ENCODE measurements at regions not wholly inside any gene's neighbourhood (a gene's known extent, or its start where the extent isn't known, plus 50 kb on each side); places are given as distances from the start of the nearest gene placed in this dataset.

GRCh38 chr1:170800265-170800664 is 135.1 kb upstream of the MROH9 start:
- H2AFZ ChIP-seq (ENCODE audit: low read depth) = no peak overlapping the region

GRCh38 chr1:170800812-170801211 is 134.5 kb upstream of the MROH9 start:
- no peaks in the 10 kb centered on the region for H3K27me3 ChIP-seq (ENCODE audit: insufficient read depth, low read depth)
- no peak overlapping the region for H3K4me3 ChIP-seq (IDR thresholded peaks at IDR 0.05; ENCODE audit: insufficient read depth, low read depth, low read length)
- H3K79me2 ChIP-seq (ENCODE audit: insufficient read depth, low read depth) = no peaks in the 10 kb centered on the region
- H3K27ac ChIP-seq = no peak overlapping the region
- no peak overlapping the region for H2AFZ ChIP-seq (ENCODE audit: low read depth)
- no peak overlapping the region for H3K4me2 ChIP-seq
- no peaks in the 10 kb centered on the region for H4K20me1 ChIP-seq (ENCODE audit: insufficient read depth)
- TF ChIP-seq CTCF (conservative IDR thresholded peaks at IDR 0.05; ENCODE audit: low read depth, low read length) = no peak
- no peak overlapping the region for H3K9ac ChIP-seq
- H3K4me1 ChIP-seq (ENCODE audit: low read depth, poor library complexity, severe bottlenecking) = no peaks in the 10 kb centered on the region
- no peaks in the 10 kb centered on the region for H3K36me3 ChIP-seq (ENCODE audit: insufficient read depth)

More at GRCh38 chr1:170800265-170800664, 135.1 kb upstream of the MROH9 start:
- H3K27ac ChIP-seq = no peak overlapping the region
- no peaks in the 10 kb centered on the region for H4K20me1 ChIP-seq (ENCODE audit: insufficient read depth)
- no peak overlapping the region for H3K4me2 ChIP-seq
- no peak overlapping the region for H3K4me3 ChIP-seq (IDR thresholded peaks at IDR 0.05; ENCODE audit: insufficient read depth, low read depth, low read length)
- no peak overlapping the region for H3K9ac ChIP-seq
- no peaks in the 10 kb centered on the region for H3K4me1 ChIP-seq (ENCODE audit: low read depth, poor library complexity, severe bottlenecking)
- TF ChIP-seq CTCF (conservative IDR thresholded peaks at IDR 0.05; ENCODE audit: low read depth, low read length) = no peak
- no peaks in the 10 kb centered on the region for H3K36me3 ChIP-seq (ENCODE audit: insufficient read depth)
- H3K79me2 ChIP-seq (ENCODE audit: insufficient read depth, low read depth) = no peaks in the 10 kb centered on the region
- H3K27me3 ChIP-seq (ENCODE audit: insufficient read depth, low read depth) = no peaks in the 10 kb centered on the region

GRCh38 chr1:170803711-170804110 is 131.6 kb upstream of the MROH9 start:
- H3K27me3 ChIP-seq (ENCODE audit: insufficient read depth, low read depth) = no peaks in the 10 kb centered on the region
- no peak overlapping the region for H2AFZ ChIP-seq (ENCODE audit: low read depth)

GRCh38 chr1:170804419-170804818 is 130.9 kb upstream of the MROH9 start:
- Histone ChIP-seq H3K4me2 (no peak overlapping the region), H3K27ac (no peak overlapping the region), H3K27me3 (ENCODE audit: insufficient read depth, low read depth) (no peaks in the 10 kb centered on the region), H2AFZ (ENCODE audit: low read depth) (no peak overlapping the region), H3K4me1 (ENCODE audit: low read depth, poor library complexity, severe bottlenecking) (no peaks in the 10 kb centered on the region), H3K4me3 (IDR thresholded peaks at IDR 0.05; ENCODE audit: insufficient read depth, low read depth, low read length) (no peak overlapping the region), H3K9ac (no peak overlapping the region), H3K36me3 (ENCODE audit: insufficient read depth) (no peaks in the 10 kb centered on the region), H3K79me2 (ENCODE audit: insufficient read depth, low read depth) (no peaks in the 10 kb centered on the region), H4K20me1 (ENCODE audit: insufficient read depth) (no peaks in the 10 kb centered on the region)
- TF ChIP-seq CTCF (conservative IDR thresholded peaks at IDR 0.05; ENCODE audit: low read depth, low read length) = no peak

More at GRCh38 chr1:170803711-170804110, 131.6 kb upstream of the MROH9 start:
- Histone ChIP-seq H3K36me3 (ENCODE audit: insufficient read depth) (no peaks in the 10 kb centered on the region), H3K9ac (no peak overlapping the region), H3K27ac (no peak overlapping the region), H3K4me1 (ENCODE audit: low read depth, poor library complexity, severe bottlenecking) (no peaks in the 10 kb centered on the region), H3K4me3 (IDR thresholded peaks at IDR 0.05; ENCODE audit: insufficient read depth, low read depth, low read length) (no peak overlapping the region), H3K4me2 (no peak overlapping the region), H3K79me2 (ENCODE audit: insufficient read depth, low read depth) (no peaks in the 10 kb centered on the region), H4K20me1 (ENCODE audit: insufficient read depth) (no peaks in the 10 kb centered on the region)
- no peak for TF ChIP-seq CTCF (conservative IDR thresholded peaks at IDR 0.05; ENCODE audit: low read depth, low read length)

Data from KMS-11 (cell line).